Hypothalamus (tissue), 51 donors: ENCODE measurements at regions not wholly inside any gene's neighbourhood (a gene's known extent, or its start where the extent isn't known, plus 50 kb on each side); places are given as distances from the start of the nearest gene placed in this dataset.
A peak's percentile ranks its signal among the peaks of the same experiment; 100 is the strongest.
"Not testable (repeated sequence)": the region's sequence is repeated elsewhere in the genome, so short reads cannot be mapped to it uniquely, and the experiment has no call there.

Experiments
- DNase-seq, 51 donors: peaks; one replicate each; lab custom pipeline; 2025; lab: John Stamatoyannopoulos, UW

DNA sequence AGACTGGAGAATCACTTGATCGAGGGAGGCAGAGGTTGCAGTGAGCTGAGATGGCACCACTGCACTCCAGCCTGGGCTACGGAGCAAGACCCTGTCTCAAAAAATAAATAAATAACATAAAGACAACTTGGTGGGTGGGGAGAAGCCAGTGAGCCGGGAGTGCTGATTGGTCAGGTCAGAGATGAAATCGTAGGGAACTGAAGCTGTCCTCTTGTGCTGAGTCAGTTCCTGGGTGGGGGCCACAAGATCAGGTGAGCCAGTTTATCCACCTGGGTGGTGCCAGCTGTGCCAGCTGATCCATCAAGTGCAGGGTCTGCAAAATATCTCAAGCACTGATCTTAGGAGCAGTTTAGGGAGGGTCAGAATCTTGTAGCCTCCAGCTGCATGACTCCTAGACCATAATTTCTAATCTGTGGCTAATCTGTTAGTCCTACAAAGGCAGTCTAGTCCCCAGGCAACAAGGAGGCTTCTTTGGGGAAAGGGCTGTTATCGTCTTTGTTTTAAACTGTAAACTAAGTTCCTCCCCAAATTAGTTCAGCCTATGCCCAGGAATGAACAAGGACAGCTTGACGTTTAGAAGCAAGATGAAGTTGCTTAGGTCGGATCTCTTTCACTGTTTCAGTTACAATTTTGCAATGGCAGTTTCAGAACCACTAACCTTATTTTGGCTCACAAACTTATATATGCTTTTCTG lies 221.5 kb upstream of the MYLIP start:
- DNase-seq: not testable (repeated sequence)

DNA sequence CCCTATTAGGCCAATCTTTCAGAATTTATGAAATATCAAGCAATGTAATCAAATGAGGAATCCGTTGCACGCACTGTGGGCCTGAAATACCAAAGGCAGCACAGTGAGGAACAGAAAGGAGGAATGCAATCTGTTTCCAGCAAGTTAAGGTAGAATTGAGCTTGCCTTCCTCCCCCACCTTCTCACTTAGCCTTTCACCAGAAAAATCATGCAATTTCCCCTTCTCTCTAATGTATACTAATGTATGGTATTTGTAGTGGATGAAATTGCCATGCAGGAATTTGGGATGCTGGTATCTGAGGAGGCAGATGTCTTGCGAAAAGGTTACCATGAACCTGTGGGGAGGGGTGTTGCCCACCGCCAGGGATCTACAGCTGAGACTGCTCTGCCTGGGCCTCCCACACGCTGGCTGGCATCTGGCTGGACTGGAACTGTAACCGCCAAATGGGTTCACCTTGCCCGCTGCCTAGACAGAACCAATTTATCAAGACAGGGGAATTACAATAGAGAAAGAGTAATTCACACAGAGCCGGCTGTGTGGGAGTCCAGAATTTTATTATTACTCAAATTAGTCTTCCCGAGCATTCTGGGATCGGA lies 222.4 kb upstream of the MYLIP start:
- no peak for DNase-seq

DNA sequence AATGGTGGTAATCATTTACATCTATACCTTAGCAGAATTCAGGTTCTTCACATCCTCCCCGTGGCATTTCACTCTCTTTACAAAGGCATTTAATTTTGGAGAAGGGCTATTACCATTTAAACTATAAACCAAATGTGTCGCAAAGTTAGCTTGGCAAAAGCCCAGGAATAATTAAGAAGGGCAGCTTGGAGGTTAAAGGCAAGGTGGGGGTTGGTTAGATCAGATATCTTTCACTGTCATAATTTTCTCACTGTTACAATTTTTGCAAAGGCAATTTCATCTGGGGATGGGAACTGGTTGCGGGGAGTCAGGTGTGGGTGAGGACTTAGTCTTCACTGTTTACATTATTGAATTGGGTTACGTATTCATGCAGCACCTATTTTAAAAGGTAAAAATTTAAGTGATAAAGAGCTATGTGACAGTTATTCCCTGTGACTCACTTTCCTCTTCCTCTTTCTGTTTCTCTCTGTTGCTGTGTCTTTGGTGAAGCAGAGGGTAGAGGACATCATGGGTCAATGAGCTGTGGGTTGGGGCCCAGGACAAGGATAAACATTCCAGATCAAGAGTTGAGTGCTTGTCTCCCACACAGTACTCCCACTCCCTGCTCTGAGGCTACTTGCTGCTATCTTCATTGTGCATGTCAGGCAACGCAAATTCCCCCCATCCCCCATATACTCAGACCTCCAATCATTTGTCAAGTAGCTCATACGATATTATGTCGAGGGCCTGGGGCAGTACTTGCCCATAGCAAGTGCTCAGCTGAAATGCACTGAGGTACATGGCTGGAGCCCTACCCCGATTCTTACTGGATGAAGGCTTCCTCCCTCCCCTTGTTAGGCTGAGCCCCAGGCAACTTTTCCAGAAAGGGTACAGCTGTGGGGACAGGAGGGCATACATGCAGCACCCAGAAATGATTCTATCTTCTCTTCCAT lies 223.1 kb upstream of the MYLIP start:
- no peak for DNase-seq

DNA sequence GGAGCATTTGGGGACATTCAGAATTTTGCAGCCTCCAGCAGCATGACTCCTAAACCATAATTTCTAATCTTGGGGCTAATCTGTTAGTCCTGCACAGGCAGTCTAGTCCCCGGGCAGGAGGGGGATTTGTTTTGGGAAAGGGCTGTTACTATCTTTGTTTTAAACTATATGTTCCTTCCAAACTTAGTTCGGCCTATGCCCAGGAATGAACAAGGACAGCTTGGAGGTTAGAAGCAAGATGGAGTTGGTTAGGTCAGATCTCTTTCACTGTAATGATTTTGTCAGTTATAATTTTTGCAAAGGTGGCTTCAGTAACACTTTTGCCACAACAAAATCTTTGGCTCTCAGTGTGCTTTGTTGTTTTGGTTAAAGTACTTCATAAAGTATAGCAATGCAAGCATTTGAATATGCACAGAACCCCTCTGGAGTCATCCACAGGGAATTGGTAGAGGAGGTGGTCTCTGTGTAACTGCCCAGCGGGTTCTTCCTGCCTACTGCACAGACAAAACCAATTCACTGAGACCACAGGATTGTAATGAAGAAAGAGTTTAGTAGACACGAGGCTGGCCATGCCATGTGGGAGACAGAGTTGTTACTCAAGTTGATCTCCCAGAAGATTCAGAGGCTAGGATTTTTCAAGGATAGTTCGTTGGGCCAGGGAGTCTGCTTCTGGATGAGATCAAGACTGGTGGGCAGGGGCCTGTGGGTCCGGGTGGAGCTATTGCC lies 224.1 kb upstream of the MYLIP start:
- no peak for DNase-seq

DNA sequence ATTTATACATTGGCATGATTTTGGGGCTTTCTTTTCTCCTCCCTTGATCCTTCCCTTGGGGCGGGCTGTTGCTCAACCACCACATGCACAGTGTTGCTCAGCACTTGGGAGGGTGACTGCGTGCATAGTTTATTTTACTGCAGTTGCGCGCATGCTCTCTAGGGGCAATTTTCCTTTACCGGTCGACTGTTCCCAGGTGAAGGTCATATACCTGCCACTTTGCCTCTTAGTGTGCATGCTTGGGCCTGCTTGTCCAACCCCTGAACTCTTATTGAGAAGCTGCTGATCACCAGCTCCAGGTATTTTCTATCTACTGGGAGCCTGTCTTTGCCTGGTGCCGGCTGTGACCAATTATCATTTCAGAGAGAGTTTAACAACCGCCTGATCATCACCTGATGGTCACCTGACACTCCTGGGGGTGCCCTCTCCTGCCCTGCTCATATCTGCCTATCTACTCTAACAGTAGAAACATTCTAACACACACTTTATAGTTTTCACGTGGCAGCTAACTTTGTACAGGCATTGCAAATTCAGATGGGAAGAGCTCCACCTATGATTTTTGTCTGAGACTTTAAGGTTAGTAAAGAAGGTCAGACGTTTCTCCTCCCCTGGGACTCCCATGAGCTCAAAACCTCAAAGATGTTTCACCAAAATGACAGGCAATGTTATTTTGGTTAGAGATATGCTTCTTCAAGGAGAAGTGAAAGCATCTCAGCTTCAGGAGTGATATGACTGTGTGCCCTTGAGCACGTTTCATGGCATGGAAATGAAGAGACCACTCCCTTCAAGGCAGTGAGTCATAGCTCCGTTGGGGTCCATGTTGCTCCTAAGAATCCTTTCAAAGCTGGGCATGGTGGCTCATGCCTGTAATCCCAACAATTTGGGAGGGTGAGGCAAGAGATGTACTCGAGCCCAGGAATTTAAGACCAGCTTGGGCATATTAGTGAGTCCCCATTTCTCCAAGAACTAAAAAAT lies 227.5 kb upstream of the MYLIP start:
- DNase-seq: no peak

DNA sequence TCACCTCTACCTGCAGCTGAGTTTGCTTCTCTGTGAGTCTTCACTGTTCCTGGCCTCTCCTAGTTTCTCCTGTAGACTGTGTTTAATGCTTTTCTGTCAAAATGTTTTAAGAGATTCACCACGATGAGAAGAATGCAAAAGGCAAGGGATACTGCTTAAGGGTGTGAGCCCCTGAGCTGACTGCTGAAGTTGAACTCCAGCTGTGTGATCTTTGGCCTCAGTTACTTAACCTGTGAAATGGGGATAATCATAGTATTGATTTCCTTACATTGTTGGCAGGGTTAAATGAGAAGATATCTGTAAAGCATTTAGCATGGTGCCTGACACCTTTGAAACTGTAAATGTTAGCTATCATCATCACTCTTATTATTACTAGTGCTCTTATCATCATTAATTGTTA lies 230.2 kb upstream of the MYLIP start:
- DNase-seq: no peak

DNA sequence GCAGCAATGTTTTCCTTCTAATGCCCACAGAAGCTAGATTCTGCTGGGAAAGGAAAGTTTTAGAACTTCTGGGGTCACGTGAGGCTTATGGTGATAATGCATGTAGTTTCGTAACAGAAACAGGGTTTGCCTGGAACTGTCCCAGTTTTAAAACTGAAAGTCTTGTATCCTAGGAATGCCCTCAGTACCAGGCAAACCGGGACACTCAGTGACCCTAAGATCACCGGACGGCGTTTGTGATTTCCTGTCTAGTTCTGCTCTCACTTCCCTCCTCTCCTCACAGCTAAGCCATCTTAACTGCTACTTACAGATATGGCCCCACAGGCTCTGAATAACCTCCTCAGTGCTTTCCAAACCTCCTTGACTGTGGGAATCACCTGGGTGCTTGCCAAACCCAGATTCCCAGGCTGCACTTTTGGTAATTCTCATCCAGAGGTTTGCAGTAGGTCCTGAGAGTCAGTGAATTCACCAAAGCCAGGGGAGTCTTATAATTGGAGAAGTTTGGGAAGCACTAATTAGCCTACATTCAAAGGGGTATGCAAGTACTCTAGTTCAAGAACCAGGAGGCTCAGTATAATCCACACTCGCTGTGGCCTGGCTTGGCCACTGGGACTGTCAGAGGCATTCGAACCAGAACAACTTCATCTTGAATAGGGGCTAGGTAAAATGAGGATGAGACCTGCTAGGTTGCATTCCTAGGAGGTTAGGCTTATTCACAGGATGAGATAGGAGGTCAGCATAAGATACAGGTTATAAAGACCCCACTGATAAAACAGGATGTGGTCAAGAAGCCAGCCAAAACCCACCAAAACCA lies 231.6 kb upstream of the MYLIP start:
- DNase-seq: peak in 4 of 51 donors; percentile 0 to 6 (median 4)

DNA sequence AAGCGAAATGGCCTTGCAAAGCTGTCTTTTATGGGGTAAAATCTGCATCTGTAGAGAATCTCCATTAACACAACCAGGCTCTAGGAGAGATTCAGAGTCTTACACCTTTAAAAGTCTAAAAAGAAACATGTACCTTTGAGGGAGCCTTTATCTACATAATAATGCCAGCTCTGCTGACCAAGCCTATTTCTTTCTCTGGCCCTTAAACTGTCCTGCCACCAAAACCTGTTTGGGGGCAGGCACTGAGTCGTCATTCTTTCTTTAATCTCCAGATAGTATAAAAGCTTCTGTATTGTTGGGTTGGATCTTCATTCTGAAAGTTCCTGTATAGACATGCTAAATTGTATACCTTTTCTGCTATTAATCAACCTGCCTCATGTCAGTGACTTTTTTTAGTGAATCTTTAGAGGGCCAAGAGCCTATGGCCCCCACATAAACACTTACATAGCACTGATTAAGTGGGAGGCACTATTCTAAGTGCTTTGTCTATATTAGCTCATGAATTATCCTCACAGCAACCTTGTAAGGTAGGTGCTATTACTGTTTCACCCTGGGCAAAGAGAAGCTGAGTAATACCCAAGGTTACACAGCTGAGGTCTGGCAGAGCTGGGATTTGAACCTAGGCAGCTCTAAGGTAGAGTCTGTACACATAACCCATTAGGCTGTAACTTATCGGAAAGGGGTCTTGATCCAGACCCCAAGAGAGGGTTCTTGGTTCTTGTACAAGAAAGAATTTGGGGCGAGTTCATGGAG lies 232.3 kb upstream of the DTNBP1 start:
- DNase-seq: no peak

DNA sequence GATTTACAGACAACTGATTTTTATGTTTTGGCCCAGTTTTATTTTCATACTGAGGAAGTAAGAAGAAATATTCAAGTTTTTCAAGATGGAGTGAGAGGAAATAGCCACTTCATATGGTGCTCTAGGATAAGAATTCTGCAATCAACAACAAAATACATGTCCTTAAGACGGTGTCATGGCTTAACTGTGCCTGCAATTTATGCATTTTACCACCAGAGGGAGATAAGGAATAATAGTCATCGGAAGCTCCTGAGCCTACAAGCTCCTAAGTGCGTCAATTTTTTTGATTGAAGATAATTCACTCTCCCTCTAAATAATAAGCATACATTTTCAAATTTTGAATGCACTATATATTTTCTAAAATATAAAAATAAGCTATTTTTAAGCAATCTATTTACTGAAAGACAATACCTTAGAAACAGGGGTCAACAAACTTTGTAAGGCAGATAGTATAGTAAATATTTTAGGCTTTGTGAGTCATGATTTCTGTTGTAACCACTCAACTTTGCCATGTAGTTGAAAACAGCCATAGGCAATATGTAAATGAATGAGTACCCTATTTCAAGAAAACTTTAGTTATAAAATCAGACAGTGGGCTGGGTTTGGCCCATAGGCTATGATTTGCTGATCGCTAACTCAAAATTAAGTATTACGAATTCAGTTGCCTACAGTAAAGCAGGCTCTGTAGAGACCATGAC lies 230.9 kb upstream of the DTNBP1 start:
- DNase-seq: no peak

DNA sequence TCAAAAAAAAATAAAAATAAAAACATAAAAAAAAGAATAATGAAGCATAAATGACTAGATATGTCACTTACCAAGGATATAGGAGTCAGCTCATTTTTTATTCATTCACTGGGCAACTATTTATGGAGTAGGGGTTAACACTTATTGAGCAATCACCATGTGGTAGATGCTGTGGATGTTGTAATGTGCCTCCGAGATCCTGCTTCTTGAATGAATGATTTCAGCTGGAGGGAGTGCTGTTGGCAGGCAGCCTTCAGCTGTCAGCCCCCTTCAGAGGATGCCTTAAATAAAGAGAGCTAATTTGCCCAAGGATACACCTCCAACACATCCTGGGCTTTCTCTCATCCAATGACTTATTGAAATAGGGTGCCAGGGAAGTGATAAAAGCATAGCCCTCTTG lies 229.5 kb upstream of the DTNBP1 start:
- no peak for DNase-seq

DNA sequence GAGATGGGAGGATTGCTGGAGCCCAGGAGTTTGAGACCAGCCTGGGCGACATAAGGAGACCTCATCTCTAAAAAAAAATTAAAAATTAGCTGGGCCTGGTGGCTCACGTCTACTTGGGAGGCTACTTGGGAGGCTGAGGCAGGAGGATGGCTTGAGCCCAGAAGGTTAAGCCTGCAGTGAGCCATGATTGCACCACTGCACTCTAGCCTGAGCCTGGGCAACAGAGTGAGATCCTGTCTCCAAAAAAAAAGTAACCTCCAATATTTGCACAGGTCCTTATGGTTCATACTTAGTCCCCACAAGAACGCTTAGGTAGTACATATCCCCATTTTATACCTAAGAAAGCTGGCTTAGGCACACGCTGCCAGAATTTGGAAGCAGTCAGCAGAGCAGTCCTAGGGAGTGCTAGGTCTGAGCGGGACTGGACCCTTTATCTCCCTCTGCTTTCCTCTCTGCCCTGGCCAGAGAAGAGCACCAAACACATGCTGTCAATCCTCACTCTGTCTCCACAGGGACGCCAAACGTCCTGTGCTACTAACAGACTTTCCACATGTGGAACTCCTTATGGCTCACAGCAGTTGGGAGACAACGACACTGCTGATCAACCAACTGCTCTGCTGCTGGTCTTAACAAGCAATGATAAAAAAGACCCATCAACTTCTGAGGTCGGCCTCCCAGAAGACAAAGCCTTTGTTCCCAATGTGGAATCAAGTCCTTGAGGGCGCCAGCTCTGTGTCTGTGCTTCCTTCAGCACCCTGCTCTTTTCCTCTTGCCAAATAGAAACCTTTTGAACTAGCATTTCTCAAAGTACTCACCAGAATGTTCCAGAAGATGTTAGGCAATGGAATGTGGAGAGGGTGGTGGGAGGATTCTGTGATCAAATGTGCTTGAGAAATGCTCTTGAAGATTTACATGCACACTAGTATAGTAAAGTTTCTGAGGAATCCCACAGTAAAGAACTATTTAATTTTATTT lies 226.3 kb upstream of the DTNBP1 start:
- no peak for DNase-seq

DNA sequence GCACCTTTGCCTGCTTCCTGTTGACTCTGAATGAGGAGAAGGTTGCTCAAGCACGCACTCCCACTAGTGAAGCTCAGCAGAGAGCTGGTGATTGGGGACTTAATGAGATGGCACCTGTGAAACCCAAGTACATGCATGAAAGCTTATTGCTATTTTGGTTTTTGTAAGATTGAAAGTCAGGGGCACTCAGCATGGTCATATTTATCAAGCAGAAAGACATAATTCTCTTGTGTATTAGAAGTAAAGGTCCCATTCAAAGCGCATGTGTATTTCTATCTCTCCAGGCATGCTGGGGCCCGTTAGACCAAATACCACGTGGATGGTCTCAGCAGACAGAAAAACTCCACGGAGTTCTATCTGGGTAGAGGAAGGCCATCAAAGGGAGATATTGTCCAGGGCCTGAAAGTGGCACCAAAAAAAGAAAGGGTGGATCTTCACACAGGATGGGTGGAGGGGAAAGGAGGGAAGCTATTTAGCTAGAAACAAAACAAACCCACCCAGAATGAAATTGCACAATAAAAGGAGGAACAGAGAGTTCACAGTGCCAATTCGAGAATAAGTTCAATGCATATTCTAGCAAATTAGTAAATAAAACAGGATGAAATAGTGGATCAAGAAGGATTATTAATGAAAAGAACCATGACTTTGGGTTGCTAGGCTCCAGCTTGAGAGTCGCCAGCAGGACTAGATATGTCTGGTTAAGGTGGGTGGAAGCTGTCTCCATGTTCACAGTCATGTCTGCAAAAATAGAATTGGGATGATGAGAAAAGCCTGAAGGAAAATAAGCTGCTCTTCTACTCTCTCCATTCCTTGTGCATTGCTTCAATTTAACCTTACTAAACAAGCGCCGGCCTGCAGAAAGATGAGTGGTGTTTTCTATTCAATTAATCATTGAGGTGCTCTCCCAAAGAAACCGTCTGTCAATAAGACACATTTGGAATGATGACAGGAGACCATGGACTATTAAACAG lies 224.9 kb upstream of the DTNBP1 start:
- no peak for DNase-seq

DNA sequence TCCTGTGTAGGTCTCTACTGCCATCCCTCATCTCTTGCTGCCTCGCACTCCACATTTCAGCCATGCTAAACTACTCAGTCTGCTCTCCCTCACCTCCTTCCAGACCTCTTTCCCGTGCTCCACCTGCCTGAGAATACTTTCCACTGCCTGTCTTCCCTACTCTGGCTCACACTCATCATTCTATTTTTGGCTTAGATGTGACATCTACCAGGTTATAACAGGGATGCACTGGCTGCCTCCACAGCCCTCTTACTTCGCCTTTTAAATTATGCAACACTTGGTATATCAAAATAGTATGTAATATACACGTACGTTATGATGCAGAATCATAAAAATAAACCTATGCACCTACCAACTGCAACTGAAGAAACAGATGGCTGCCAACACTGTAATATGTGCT lies 222.8 kb upstream of the DTNBP1 start:
- DNase-seq: no peak

DNA sequence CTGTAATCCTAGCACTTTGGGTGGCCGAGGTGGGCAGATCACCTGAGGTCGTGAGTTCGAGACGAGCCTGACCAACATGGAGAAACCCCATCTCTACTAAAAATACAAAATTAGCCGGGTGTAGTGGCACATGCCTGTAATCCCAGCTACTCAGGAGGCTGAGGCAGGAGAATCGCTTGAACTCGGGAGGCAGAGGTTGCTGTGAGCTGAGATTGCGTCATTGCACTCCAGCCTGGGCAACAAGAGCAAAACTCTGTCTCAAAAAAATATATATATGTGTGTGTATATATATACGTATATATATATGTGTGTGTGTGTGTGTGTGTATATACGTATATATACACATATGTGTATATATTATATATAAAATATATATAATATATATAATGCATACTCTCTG lies 220.8 kb upstream of the DTNBP1 start:
- DNase-seq: not testable (repeated sequence)

DNA sequence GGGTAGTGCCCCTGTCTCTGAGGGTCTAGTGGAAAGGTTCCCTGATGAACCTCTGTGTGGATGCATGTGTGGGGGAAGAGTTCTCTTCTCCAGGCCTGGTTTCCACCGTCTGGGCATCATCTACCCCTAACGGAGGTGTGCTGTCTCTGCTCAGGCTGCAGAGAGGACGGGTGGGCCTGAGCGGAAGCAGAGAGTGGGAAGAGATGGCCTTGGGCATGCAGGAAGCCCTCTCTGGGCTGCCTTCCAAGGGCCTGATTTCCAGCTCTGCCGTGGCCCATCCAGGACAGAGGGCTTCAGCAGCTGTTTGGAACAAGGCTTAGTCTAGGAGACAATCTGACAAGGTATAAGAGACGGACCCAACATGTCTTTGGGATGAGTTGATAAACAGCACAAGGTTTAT lies 220.1 kb upstream of the DTNBP1 start:
- no peak for DNase-seq
